ENCODE measurements at regions not wholly inside any gene's neighbourhood (a gene's known extent, or its start where the extent isn't known, plus 50 kb on each side); places are given as distances from the start of the nearest gene placed in this dataset.
A peak's percentile ranks its signal among the peaks of the same experiment; 100 is the strongest.
"Not testable (repeated sequence)": the region's sequence is repeated elsewhere in the genome, so short reads cannot be mapped to it uniquely, and the experiment has no call there.

- no peak for DNase-seq
Measured at GRCh38 chr10:107548301-107548700, 383.8 kb upstream of the SORCS1 start.

GRCh38 chr10:107546986-107547385 lies 382.5 kb upstream of the SORCS1 start:
- DNase-seq = no peak

GRCh38 chr10:107546284-107546683 lies 381.8 kb upstream of the SORCS1 start:
- DNase-seq = no peak

GRCh38 chr10:107545717-107546116 lies 381.2 kb upstream of the SORCS1 start:
- no peak for DNase-seq

GRCh38 chr10:107544706-107545520 lies 380.4 kb upstream of the SORCS1 start:
- DNase-seq = no peak

GRCh38 chr10:107542607-107543006 lies 378.1 kb upstream of the SORCS1 start:
- no peak for DNase-seq

- no peak for DNase-seq
Measured at GRCh38 chr10:107542016-107542415, 377.5 kb upstream of the SORCS1 start.

GRCh38 chr10:107540981-107541380 lies 376.5 kb upstream of the SORCS1 start:
- DNase-seq = no peak

GRCh38 chr10:107529350-107529749 lies 364.8 kb upstream of the SORCS1 start:
- DNase-seq = no peak

- no peak for DNase-seq
Measured at GRCh38 chr10:107520348-107520747, 355.8 kb upstream of the SORCS1 start.

GRCh38 chr10:107517811-107518210 lies 353.3 kb upstream of the SORCS1 start:
- DNase-seq = no peak

- DNase-seq = no peak
Measured at GRCh38 chr10:107516349-107516748, 351.8 kb upstream of the SORCS1 start.

GRCh38 chr10:107504011-107504410 lies 339.5 kb upstream of the SORCS1 start:
- not testable (repeated sequence) for DNase-seq

GRCh38 chr10:107502229-107502985 lies 337.9 kb upstream of the SORCS1 start:
- DNase-seq = no peak

- no peak for DNase-seq
Measured at GRCh38 chr10:107498983-107499382, 334.5 kb upstream of the SORCS1 start.

- no peak for DNase-seq
Measured at GRCh38 chr10:107497024-107497423, 332.5 kb upstream of the SORCS1 start.

GRCh38 chr10:107496594-107496993 lies 332.1 kb upstream of the SORCS1 start:
- DNase-seq = no peak

GRCh38 chr10:107492389-107492788 lies 327.9 kb upstream of the SORCS1 start:
- no peak for DNase-seq

- DNase-seq = no peak
Measured at GRCh38 chr10:107490389-107490788, 325.9 kb upstream of the SORCS1 start.

- DNase-seq = no peak
Measured at GRCh38 chr10:107487284-107487683, 322.8 kb upstream of the SORCS1 start.

- DNase-seq = no peak
Measured at GRCh38 chr10:107485019-107485418, 320.5 kb upstream of the SORCS1 start.

GRCh38 chr10:107481881-107482280 lies 317.4 kb upstream of the SORCS1 start:
- no peak for DNase-seq

GRCh38 chr10:107481224-107481623 lies 316.7 kb upstream of the SORCS1 start:
- no peak for DNase-seq

- DNase-seq = peak; percentile 11
Measured at GRCh38 chr10:107480781-107481180, 316.3 kb upstream of the SORCS1 start.
